HFF-Myc (cell line): ENCODE measurements at regions not wholly inside any gene's neighbourhood (a gene's known extent, or its start where the extent isn't known, plus 50 kb on each side); places are given as distances from the start of the nearest gene placed in this dataset.

Experiments used
- DNase-seq: peaks from one replicate; pipeline ENCODE4 v3.0.0-alpha.2; 2011; ENCODE audit warnings: low read depth; ENCODE audit errors: extremely low read depth
- H3K4me3 ChIP-seq: replicated peaks from 2 replicates; pipeline ENCODE4 v1.5.1; 2011; ENCODE audit warnings: low read depth, mild to moderate bottlenecking, control low read depth, low read length
- TF ChIP-seq, protein P1 (sequence below): IDR thresholded peaks from 2 replicates; pipeline ENCODE4 v1.5.1; 2012; ENCODE audit warnings: mild to moderate bottlenecking, low read depth, low read length, control low read depth; ENCODE audit errors: missing control alignments

DNA sequence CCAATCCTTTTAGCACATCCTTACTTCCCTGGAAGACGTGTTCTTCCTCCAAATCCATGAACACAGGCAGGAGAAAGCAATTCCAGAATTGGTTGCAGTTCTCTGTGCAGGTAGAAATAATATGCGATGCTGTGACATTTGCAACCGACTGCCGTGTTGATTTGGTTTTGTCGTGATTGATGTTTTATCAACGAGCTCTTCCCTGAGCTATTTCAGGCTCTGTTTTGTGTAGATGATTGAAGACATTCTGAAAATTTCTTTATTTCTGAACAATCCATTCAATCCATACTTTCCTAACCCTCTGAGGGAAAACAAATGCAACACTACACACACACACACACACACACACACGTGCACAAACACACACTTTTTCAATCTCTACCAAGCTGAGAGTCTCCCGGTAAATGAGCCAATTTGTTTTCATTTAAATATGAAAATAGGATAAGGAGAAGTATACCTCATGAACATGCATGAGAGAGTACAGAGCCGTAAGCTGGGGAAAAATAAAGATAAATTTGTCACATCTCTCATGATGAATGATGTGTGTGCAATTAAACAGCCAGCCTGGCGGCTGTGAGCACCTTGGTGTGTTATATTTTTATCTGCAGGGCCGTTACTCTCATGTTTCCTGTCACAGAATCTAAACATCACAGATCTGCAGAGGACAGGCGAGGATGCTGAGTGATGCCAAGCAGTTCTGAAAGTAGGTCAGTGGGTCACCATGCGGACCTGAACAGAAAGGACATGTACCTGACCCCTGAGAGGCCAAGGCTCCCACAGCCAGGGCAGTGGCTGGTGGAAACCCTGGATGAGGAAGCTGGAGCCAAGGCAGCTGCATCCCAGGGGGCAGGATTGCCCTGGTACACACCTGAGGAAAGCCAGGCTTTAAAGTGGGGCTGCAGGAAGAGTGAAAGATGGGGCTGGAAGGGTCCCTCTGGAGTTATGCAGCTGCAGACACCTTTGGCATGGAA, 64.8 kb downstream of the PDCL3 start:
- TF ChIP-seq, protein P1, sequence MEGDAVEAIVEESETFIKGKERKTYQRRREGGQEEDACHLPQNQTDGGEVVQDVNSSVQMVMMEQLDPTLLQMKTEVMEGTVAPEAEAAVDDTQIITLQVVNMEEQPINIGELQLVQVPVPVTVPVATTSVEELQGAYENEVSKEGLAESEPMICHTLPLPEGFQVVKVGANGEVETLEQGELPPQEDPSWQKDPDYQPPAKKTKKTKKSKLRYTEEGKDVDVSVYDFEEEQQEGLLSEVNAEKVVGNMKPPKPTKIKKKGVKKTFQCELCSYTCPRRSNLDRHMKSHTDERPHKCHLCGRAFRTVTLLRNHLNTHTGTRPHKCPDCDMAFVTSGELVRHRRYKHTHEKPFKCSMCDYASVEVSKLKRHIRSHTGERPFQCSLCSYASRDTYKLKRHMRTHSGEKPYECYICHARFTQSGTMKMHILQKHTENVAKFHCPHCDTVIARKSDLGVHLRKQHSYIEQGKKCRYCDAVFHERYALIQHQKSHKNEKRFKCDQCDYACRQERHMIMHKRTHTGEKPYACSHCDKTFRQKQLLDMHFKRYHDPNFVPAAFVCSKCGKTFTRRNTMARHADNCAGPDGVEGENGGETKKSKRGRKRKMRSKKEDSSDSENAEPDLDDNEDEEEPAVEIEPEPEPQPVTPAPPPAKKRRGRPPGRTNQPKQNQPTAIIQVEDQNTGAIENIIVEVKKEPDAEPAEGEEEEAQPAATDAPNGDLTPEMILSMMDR: no peak
- DNase-seq: no peak
- H3K4me3 ChIP-seq: no peak overlapping the region

DNA sequence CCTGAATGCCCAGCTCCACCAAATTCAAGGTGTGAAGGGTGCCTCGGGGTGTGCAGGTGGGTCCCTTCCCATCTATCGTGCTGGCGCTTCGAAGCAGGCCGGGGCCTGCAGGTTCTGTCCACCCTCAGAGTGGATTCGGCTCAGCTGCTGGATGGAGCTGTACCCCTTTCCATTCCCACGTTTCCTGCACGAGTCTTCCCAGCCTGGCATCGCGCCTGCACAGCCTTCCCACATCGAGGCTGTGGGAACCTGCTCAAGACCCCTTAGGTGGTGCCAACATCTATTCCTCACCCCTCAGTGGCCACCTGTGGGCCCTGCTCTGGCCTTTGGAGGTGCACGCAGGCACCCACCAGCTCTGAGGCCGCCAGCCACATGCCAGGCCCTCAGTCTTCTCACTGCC, 65.7 kb downstream of the PDCL3 start:
- no peak overlapping the region for H3K4me3 ChIP-seq
- DNase-seq: no peak
- TF ChIP-seq, protein P1: no peak

DNA sequence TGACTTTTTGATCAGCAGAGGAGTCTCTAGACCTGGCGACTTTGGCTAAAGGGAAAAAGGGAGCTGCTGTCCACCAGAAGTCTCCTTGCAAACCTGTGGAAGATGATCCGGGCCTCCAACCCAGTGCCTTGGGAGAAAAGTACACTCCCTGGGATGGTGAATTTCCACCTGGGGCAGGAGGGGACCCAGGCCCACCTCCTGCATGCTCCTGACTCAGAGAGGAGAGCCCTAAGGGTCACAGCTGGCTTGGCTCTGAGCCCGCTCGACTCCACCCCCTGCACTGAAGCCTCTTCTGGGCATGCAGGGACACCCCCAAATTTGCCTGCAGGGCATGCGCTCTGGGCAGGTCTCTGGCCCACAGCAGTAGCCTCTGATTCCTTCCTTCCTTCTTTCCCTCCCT, 66.5 kb downstream of the PDCL3 start:
- no peak for DNase-seq
- no peak overlapping the region for H3K4me3 ChIP-seq
- TF ChIP-seq, protein P1: no peak

DNA sequence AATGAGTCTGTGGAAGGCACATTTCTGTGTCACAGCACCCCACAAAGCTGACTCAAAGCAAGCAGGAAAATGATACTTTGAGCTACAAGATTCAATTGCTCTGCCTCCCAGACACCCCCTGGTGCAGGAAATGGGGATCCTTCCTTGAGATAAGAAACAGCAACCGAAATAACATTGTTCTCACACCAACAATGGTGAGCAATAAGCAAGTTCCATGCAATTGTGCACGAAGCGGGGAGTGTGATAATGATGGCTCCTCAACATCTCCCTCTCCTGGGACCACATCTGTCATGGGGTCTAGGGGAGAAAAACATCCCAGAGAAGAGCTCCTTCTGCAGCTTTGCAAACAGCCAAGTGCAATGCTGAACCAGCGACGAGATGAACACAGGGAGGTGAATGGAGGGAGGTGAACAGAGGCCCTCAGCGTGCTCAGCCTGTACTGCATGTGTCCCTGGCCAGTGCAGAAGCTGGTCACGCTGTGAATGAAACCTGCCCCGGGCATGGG, 67.7 kb downstream of the PDCL3 start:
- TF ChIP-seq, protein P1: no peak
- no peak overlapping the region for H3K4me3 ChIP-seq
- DNase-seq: no peak

DNA sequence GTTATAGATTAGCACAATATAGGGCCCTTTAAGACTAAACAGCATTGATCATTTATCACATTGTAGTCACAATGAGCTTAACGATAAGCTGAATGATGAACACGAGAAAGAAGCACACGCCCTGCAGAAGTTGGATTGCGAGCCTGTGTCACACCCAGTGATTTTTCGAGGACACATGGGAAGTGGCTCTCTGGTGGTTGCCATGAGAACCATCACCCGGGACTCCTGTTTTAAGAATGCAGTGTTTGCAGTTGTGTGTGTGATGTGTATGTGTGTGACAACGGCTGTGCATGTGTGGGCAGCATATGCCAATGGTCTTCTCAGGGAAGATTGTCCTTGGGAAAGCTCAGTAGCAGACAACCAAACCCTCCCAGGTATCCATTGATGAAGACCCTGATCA, 69.2 kb downstream of the PDCL3 start:
- TF ChIP-seq, protein P1: no peak
- no peak overlapping the region for H3K4me3 ChIP-seq
- no peak for DNase-seq

DNA sequence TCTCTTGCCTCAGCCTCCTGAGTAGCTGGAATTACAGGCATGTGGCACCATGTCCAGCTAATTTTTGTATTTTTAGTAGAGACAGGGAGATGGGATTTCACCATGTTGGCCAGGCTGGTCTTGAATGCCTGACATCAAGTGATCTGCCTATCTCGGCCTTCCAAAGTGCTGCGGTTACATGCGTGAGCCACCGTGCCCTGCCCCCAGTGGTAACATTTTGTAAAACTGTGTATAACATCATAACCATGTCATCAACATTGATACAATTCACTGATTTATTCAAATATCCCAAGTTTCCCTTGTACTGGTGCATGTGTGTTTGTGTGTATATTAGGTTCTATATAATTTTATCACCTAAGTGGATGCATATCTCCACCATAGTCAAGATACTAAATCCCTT, 70.0 kb downstream of the PDCL3 start:
- TF ChIP-seq, protein P1: no peak
- DNase-seq: no peak
- no peak overlapping the region for H3K4me3 ChIP-seq
